ENCODE measurements at regions not wholly inside any gene's neighbourhood (a gene's known extent, or its start where the extent isn't known, plus 50 kb on each side); places are given as distances from the start of the nearest gene placed in this dataset.

DNA sequence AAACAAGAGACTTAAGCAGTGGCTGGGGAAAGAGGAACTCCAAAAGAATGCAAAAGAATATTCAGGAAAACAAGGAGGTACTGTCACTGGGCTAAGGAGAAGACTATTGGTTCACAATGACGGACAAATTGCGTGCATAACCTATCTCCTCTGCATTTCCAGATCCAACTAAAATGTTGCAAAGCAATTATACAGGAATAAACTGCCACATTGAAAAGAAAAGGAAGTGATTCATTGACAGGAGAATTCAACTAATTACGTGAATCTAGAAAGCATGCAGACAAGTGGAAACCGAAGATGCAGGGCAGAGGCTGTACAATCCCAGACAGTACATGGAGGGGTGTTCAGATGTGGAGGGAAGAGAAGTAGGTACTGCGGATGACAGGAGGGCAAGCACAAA lies 152.8 kb upstream of the RIPOR2 start:
- Histone ChIP-seq H3K27me3 (ENCODE audit: control insufficient read depth, insufficient read depth, low read length) (no peaks in the 10 kb centered on the region), H3K27ac (ENCODE audit: low read length) (no peak overlapping the region), H3K36me3 (ENCODE audit: control insufficient read depth, insufficient read depth, low read length) (no peaks in the 10 kb centered on the region), H3K9me3 (ENCODE audit: control insufficient read depth, low read depth, low read length) (no peaks in the 10 kb centered on the region), H3K4me3 (ENCODE audit: low read length) (no peak overlapping the region), H3K4me1 (ENCODE audit: control insufficient read depth, insufficient read depth, low read length) (no peaks in the 10 kb centered on the region)
- no peak for DNase-seq
- WGBS (ENCODE audit: insufficient coverage, low lambda C conversion rate), result 79% methylated on average over 3 of the region's 5 CpGs

DNA sequence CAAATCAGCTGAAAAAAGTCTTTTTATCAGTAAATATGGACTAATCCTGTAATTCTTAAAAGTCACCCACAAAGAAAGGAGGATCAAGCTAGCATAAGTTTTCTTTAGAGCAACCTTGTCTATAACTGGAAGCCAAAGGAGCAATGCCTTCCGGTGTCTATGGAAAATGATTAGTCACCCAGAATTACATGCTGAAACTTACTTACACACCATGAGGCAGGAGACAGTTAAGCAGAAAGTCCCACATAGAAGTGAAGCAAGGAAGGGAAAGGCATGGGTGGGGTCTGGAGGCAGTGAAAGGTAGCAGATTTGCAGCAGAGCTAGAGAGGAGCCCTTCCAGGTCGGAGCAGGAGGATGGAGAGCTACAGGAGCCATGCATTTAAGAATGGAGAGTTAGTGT lies 153.7 kb upstream of the RIPOR2 start:
- H3K4me3 ChIP-seq (ENCODE audit: low read length), result no peak overlapping the region
- no peak overlapping the region for H3K27ac ChIP-seq (ENCODE audit: low read length)
- H3K36me3 ChIP-seq (ENCODE audit: control insufficient read depth, insufficient read depth, low read length), result no peaks in the 10 kb centered on the region
- DNase-seq, result no peak
- WGBS (ENCODE audit: insufficient coverage, low lambda C conversion rate), result 60% methylated on average over 1 of the region's 2 CpGs
- no peaks in the 10 kb centered on the region for H3K27me3 ChIP-seq (ENCODE audit: control insufficient read depth, insufficient read depth, low read length)
- H3K4me1 ChIP-seq (ENCODE audit: control insufficient read depth, insufficient read depth, low read length), result no peaks in the 10 kb centered on the region
- H3K9me3 ChIP-seq (ENCODE audit: control insufficient read depth, low read depth, low read length), result no peaks in the 10 kb centered on the region

DNA sequence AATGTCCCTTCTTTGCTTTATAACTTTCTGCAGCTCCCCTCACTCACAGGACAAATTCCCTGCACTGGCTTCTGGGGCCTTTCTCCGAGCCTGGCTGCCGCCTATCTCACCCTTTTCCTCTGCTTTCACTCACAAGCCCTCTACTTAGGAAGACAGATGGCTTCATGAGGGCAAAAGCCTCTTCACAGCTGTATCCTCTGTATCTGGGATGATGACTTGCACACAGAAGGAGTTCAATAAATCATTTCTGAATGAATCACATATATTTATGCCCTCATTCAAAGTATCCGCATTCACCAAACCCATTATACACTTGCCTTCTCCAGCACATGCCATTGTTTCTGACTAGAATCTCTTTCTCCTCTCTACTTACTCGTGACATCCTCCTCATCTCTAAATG lies 159.0 kb upstream of the RIPOR2 start:
- no peak for DNase-seq
- Histone ChIP-seq H3K36me3 (ENCODE audit: control insufficient read depth, insufficient read depth, low read length) (no peaks in the 10 kb centered on the region), H3K4me1 (ENCODE audit: control insufficient read depth, insufficient read depth, low read length) (no peaks in the 10 kb centered on the region), H3K9me3 (ENCODE audit: control insufficient read depth, low read depth, low read length) (no peaks in the 10 kb centered on the region), H3K27me3 (ENCODE audit: control insufficient read depth, insufficient read depth, low read length) (no peaks in the 10 kb centered on the region), H3K4me3 (ENCODE audit: low read length) (no peak overlapping the region), H3K27ac (ENCODE audit: low read length) (no peak overlapping the region)
- 75% methylated on average over 2 of the region's 4 CpGs for WGBS (ENCODE audit: insufficient coverage, low lambda C conversion rate)

DNA sequence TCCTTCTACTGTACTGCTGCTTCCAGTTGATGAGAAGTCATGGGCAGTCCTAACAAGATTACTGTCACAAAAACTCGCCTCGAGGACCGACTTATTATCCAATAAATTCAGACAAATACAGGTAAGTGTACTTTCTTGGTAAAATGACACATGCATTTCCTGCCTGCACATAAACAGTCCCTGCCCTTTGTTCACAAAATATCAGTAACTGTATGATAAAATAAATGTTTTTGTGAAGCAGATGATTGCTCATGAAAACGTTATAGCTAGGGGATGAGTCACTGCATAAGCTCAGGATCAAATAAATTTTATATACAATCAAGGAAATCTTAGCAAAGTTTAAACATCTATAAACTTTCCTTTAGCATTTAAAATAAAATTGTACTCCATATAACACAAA lies 164.5 kb upstream of the RIPOR2 start:
- DNase-seq, result no peak
- 17% methylated on average over 1 of the region's 4 CpGs for WGBS (ENCODE audit: insufficient coverage, low lambda C conversion rate)
- no peaks in the 10 kb centered on the region for H3K9me3 ChIP-seq (ENCODE audit: control insufficient read depth, low read depth, low read length)
- no peak overlapping the region for H3K4me3 ChIP-seq (ENCODE audit: low read length)
- H3K27ac ChIP-seq (ENCODE audit: low read length), result no peak overlapping the region
- no peaks in the 10 kb centered on the region for H3K36me3 ChIP-seq (ENCODE audit: control insufficient read depth, insufficient read depth, low read length)
- H3K4me1 ChIP-seq (ENCODE audit: control insufficient read depth, insufficient read depth, low read length), result no peaks in the 10 kb centered on the region
- H3K27me3 ChIP-seq (ENCODE audit: control insufficient read depth, insufficient read depth, low read length), result no peaks in the 10 kb centered on the region

DNA sequence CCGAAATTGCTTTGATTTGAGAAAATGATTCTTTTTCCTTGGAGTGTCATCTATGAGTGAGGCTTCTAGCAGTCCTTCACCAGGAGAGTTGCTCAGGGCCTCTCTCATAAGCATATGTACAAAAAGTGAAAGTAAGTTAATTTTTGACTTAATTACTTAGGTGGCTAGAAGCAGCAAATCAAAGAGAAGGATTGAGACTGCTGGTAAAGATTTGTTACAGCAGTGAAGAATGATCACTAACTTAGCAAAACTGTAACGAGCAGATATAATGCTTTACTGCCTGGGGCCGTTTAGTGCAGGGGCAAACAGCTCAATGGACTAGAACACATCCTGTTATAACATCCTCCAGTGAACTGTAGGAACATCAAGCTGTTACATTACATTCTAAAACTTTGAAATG lies 167.8 kb upstream of the RIPOR2 start:
- H3K4me3 ChIP-seq (ENCODE audit: low read length), result no peak overlapping the region
- no peak for DNase-seq
- no CpG with 5 or more reads among the region's 3 CpGs for WGBS (ENCODE audit: insufficient coverage, low lambda C conversion rate)
- H3K27me3 ChIP-seq (ENCODE audit: control insufficient read depth, insufficient read depth, low read length), result no peaks in the 10 kb centered on the region
- no peaks in the 10 kb centered on the region for H3K9me3 ChIP-seq (ENCODE audit: control insufficient read depth, low read depth, low read length)
- H3K4me1 ChIP-seq (ENCODE audit: control insufficient read depth, insufficient read depth, low read length), result no peaks in the 10 kb centered on the region
- no peak overlapping the region for H3K27ac ChIP-seq (ENCODE audit: low read length)
- no peaks in the 10 kb centered on the region for H3K36me3 ChIP-seq (ENCODE audit: control insufficient read depth, insufficient read depth, low read length)

DNA sequence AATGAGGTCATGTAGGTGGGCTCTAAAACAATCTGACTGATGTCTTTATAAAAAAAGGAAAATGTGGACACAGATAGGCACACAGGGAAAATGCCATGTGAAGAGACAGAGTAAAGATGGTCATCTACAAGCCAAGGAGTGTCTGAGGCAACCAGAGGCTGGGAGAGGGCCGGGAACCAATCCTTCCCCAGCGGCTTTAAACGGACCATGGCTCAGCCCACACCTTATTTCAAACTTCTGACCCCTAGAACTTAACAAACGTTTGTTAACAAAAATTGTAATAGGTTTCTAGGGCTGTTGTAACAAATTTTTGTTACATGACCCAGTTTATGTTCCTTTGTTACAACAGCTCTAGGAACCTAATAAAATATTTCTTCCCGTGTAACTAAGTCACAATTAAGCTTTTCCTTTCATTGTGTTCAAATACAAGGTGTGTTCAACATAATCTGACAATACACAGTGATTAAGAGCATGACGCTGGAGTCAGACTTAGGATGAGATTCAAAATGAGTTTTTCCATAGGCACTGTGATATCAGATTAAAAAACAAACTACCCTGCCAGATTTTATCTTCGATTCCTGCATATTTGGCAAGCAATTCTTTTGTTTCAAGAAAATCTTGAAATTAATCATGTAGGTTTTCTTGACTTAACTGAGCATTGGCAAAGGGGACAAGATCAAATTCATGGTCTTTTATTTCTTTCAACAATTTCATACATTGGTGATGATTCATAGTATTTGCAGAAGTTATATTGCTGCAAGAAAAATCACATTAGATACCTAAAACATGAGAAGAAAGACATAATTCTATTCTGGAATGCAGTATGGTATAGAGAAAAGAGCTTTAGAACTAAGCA lies 169.5 kb upstream of the RIPOR2 start:
- H3K27me3 ChIP-seq (ENCODE audit: control insufficient read depth, insufficient read depth, low read length), result no peaks in the 10 kb centered on the region
- DNase-seq, result no peak
- no peaks in the 10 kb centered on the region for H3K9me3 ChIP-seq (ENCODE audit: control insufficient read depth, low read depth, low read length)
- 83% methylated on average over 2 of the region's 7 CpGs for WGBS (ENCODE audit: insufficient coverage, low lambda C conversion rate)
- H3K36me3 ChIP-seq (ENCODE audit: control insufficient read depth, insufficient read depth, low read length), result no peaks in the 10 kb centered on the region
- H3K4me1 ChIP-seq (ENCODE audit: control insufficient read depth, insufficient read depth, low read length), result no peaks in the 10 kb centered on the region
- H3K4me3 ChIP-seq (ENCODE audit: low read length), result no peak overlapping the region
- H3K27ac ChIP-seq (ENCODE audit: low read length), result no peak overlapping the region

DNA sequence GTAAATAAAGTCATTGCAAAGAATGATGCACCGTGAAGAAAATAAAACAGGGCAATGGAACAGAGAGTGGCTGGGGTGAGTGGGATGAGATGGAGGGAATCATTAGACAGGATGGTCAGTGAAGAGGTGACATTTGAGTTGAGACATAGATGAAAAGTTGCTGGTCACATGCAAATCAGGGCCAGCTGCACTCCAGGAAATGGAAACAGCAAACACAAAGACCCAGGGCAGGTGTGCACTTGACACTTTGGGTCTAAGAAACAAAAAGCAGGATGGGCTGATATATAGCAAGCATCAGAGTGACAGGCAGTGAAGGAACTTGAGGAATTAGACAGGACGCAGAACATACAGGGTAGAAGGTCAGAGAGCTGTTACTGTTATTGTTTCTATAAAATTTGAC lies 171.5 kb upstream of the RIPOR2 start:
- DNase-seq, result no peak
- H3K4me3 ChIP-seq (ENCODE audit: low read length), result no peak overlapping the region
- WGBS (ENCODE audit: insufficient coverage, low lambda C conversion rate), result 100% methylated on average over 2 of the region's 2 CpGs
- no peaks in the 10 kb centered on the region for H3K36me3 ChIP-seq (ENCODE audit: control insufficient read depth, insufficient read depth, low read length)
- no peaks in the 10 kb centered on the region for H3K27me3 ChIP-seq (ENCODE audit: control insufficient read depth, insufficient read depth, low read length)
- H3K27ac ChIP-seq (ENCODE audit: low read length), result no peak overlapping the region
- H3K4me1 ChIP-seq (ENCODE audit: control insufficient read depth, insufficient read depth, low read length), result no peaks in the 10 kb centered on the region
- no peaks in the 10 kb centered on the region for H3K9me3 ChIP-seq (ENCODE audit: control insufficient read depth, low read depth, low read length)

DNA sequence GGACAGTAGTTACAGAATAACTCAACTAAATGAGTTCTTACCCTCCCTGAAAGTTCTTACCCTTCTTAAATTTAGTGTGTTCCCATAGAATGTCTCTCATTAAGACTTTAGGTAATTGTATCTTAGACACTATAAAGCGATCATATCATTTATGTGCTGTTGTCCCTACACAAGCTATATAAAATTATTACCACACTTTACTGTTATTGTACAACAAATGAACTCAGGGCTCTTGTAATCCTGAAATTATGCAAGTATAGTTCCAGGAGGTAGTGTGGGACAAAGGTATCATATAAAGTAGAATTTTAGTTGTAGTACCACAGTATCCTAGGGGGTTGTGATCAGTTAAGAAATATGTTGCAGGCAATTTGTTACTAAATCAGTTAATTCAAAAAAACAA lies 167.4 kb upstream of the CARMIL1 start:
- no peaks in the 10 kb centered on the region for H3K36me3 ChIP-seq (ENCODE audit: control insufficient read depth, insufficient read depth, low read length)
- H3K27ac ChIP-seq (ENCODE audit: low read length), result no peak overlapping the region
- WGBS (ENCODE audit: insufficient coverage, low lambda C conversion rate), result 100% methylated on average over 1 of the region's 1 CpG
- H3K4me3 ChIP-seq (ENCODE audit: low read length), result no peak overlapping the region
- no peaks in the 10 kb centered on the region for H3K27me3 ChIP-seq (ENCODE audit: control insufficient read depth, insufficient read depth, low read length)
- no peak for DNase-seq
- no peaks in the 10 kb centered on the region for H3K9me3 ChIP-seq (ENCODE audit: control insufficient read depth, low read depth, low read length)
- H3K4me1 ChIP-seq (ENCODE audit: control insufficient read depth, insufficient read depth, low read length), result no peaks in the 10 kb centered on the region

DNA sequence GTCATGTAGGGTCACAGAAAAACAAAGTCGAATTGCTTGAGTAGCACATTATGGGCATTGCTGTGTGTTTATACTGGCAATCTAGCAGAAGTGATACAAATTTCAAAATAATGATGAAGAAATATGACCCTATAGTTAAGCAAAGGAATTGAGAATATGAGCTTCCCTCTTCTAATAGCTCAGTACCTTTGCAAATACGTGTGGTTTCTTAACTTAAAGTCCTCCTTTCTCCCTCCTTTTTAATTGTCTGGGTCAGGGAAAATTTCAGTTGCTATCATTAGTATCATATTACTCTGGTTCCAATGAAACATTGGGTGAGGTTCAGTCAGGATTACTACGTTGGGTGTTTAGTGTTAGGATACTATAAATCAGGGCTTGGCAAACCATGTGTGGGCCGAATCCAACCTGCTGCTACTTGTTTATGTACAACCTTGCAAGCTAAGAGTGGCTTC lies 166.8 kb upstream of the CARMIL1 start:
- no peaks in the 10 kb centered on the region for H3K27me3 ChIP-seq (ENCODE audit: control insufficient read depth, insufficient read depth, low read length)
- no peak overlapping the region for H3K4me3 ChIP-seq (ENCODE audit: low read length)
- 100% methylated on average over 1 of the region's 4 CpGs for WGBS (ENCODE audit: insufficient coverage, low lambda C conversion rate)
- H3K9me3 ChIP-seq (ENCODE audit: control insufficient read depth, low read depth, low read length), result no peaks in the 10 kb centered on the region
- H3K36me3 ChIP-seq (ENCODE audit: control insufficient read depth, insufficient read depth, low read length), result no peaks in the 10 kb centered on the region
- no peaks in the 10 kb centered on the region for H3K4me1 ChIP-seq (ENCODE audit: control insufficient read depth, insufficient read depth, low read length)
- H3K27ac ChIP-seq (ENCODE audit: low read length), result no peak overlapping the region
- DNase-seq, result no peak

DNA sequence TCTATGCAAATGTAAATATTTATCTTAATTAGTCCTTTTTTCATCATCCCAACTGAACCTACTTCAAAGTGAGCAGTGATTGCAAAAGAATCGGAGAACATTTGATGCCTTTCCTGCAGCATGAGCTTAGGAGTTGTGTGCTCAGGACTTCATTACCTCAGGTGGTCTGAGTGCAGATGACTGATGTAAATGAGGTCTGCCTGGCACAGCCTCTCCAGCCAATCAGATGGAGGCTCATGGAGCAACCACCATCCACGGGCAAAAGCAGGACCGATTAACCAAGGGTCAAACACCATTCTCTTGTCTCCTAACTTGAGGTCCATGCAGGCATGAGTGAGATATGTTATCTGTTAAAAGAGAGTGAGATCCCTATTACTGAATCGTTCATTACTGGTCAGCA lies 165.7 kb upstream of the CARMIL1 start:
- Histone ChIP-seq H3K36me3 (ENCODE audit: control insufficient read depth, insufficient read depth, low read length) (no peaks in the 10 kb centered on the region), H3K9me3 (ENCODE audit: control insufficient read depth, low read depth, low read length) (no peaks in the 10 kb centered on the region), H3K4me1 (ENCODE audit: control insufficient read depth, insufficient read depth, low read length) (peaks cover 2% of the 10 kb centered on the region), H3K27me3 (ENCODE audit: control insufficient read depth, insufficient read depth, low read length) (no peaks in the 10 kb centered on the region), H3K4me3 (ENCODE audit: low read length) (no peak overlapping the region), H3K27ac (ENCODE audit: low read length) (no peak overlapping the region)
- DNase-seq, result no peak
- no CpG with 5 or more reads among the region's 4 CpGs for WGBS (ENCODE audit: insufficient coverage, low lambda C conversion rate)

DNA sequence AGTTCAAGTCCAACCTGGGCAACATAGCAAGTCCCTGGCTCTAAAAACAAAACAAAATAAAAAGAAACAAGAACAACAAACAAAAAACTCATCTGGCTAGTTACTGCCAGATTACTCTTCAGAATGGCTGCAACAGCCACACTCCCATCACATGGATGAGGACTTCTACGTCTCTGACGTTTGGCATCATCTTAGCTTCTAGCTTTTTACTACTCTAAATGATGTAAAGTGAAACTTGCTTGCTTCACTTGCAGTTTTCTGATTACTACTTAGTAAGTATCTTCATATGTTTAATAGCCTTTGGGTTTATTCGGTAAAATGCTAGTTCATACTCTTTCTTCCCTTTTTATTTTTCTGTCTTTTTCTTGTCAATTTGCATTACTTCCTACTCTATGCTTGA lies 161.1 kb upstream of the CARMIL1 start:
- H3K36me3 ChIP-seq (ENCODE audit: control insufficient read depth, insufficient read depth, low read length), result no peaks in the 10 kb centered on the region
- no peak overlapping the region for H3K4me3 ChIP-seq (ENCODE audit: low read length)
- DNase-seq, result no peak
- H3K4me1 ChIP-seq (ENCODE audit: control insufficient read depth, insufficient read depth, low read length), result peaks cover 4% of the 10 kb centered on the region
- H3K27ac ChIP-seq (ENCODE audit: low read length), result no peak overlapping the region
- no peaks in the 10 kb centered on the region for H3K9me3 ChIP-seq (ENCODE audit: control insufficient read depth, low read depth, low read length)
- no peaks in the 10 kb centered on the region for H3K27me3 ChIP-seq (ENCODE audit: control insufficient read depth, insufficient read depth, low read length)
- WGBS (ENCODE audit: insufficient coverage, low lambda C conversion rate), result 100% methylated on average over 3 of the region's 3 CpGs

All from large intestine (tissue), 3 donors.